ENCODE measurements at regions not wholly inside any gene's neighbourhood (a gene's known extent, or its start where the extent isn't known, plus 50 kb on each side); places are given as distances from the start of the nearest gene placed in this dataset.
A peak's percentile ranks its signal among the peaks of the same experiment; 100 is the strongest.

- ATAC-seq (no peak), DNase-seq (no peak)
- intact Hi-C loops (cut with DNase I, micrococcal nuclease): loop anchor here in 1 of 2 donors (10.0 kb wide), 1 partner anchor 274 kb away; no protein-coding TSS in a partner anchor
These were observed 143.4 kb upstream of the HS3ST2 start for GRCh38 chr16:22670551-22671041.

- intact Hi-C loops (cut with DNase I, micrococcal nuclease): loop anchor here in 1 of 2 donors (10.0 kb wide), 1 partner anchor 273 kb away; no protein-coding TSS in a partner anchor
- ATAC-seq: no peak
These were observed 142.5 kb upstream of the HS3ST2 start for GRCh38 chr16:22671301-22672076.

GRCh38 chr16:22672830-22673210 is 141.1 kb upstream of the HS3ST2 start:
- DNase-seq: no peak
- intact Hi-C loops (cut with DNase I, micrococcal nuclease): loop anchor here in 1 of 2 donors (10.0 kb wide), 1 partner anchor 272 kb away; no protein-coding TSS in a partner anchor
- no peak for ATAC-seq

More at GRCh38 chr16:22671301-22672076, 142.5 kb upstream of the HS3ST2 start:
- no peak for DNase-seq

- intact Hi-C loops (cut with DNase I, micrococcal nuclease): loop anchor here in 1 of 2 donors (10.0 kb wide), 1 partner anchor 271 kb away; no protein-coding TSS in a partner anchor
- ATAC-seq (no peak), DNase-seq (no peak)
These were observed 140.5 kb upstream of the HS3ST2 start for GRCh38 chr16:22673421-22673831.

- ATAC-seq (no peak), DNase-seq (no peak)
- intact Hi-C loops (cut with DNase I, micrococcal nuclease): loop anchor here in 1 of 2 donors (10.0 kb wide), 1 partner anchor 270 kb away; no protein-coding TSS in a partner anchor
These were observed 139.2 kb upstream of the HS3ST2 start for GRCh38 chr16:22674832-22675191.

GRCh38 chr16:22675745-22676540 is 138.0 kb upstream of the HS3ST2 start:
- intact Hi-C loops (cut with DNase I, micrococcal nuclease): loop anchor here in 1 of 2 donors (10.0 kb wide), 1 partner anchor 269 kb away; no protein-coding TSS in a partner anchor
- DNase-seq (no peak), ATAC-seq (no peak)

- intact Hi-C loops (cut with DNase I, micrococcal nuclease): loop anchor here in 1 of 2 donors (10.0 kb wide), 1 partner anchor 268 kb away; no protein-coding TSS in a partner anchor
- ATAC-seq (no peak), DNase-seq (no peak)
These were observed 136.7 kb upstream of the HS3ST2 start for GRCh38 chr16:22677024-22677830.

- no peak for ATAC-seq
- no peak for DNase-seq
- intact Hi-C loops (cut with DNase I, micrococcal nuclease): loop anchor here in 1 of 2 donors (10.0 kb wide), 1 partner anchor 266 kb away; no protein-coding TSS in a partner anchor
These were observed 135.7 kb upstream of the HS3ST2 start for GRCh38 chr16:22678311-22678710.

- intact Hi-C loops (cut with DNase I, micrococcal nuclease): no loop called here
- ATAC-seq: no peak
- DNase-seq: no peak
These were observed 132.2 kb upstream of the HS3ST2 start for GRCh38 chr16:22681554-22682291.

GRCh38 chr16:22683258-22683657 is 130.7 kb upstream of the HS3ST2 start:
- DNase-seq: no peak
- intact Hi-C loops (cut with DNase I, micrococcal nuclease): no loop called here
- no peak for ATAC-seq

- DNase-seq: no peak
- intact Hi-C loops (cut with DNase I, micrococcal nuclease): no loop called here
- no peak for ATAC-seq
These were observed 130.0 kb upstream of the HS3ST2 start for GRCh38 chr16:22683730-22684573.

GRCh38 chr16:22684574-22685458 is 129.1 kb upstream of the HS3ST2 start:
- DNase-seq: no peak
- intact Hi-C loops (cut with DNase I, micrococcal nuclease): no loop called here
- peak; percentile 77 for ATAC-seq

GRCh38 chr16:22685459-22685830 is 128.5 kb upstream of the HS3ST2 start:
- DNase-seq: peak in 1 of 2 donors; percentile 76
- intact Hi-C loops (cut with DNase I, micrococcal nuclease): no loop called here
- peak; percentile 19 for ATAC-seq

GRCh38 chr16:22687031-22687530 is 126.9 kb upstream of the HS3ST2 start:
- intact Hi-C loops (cut with DNase I, micrococcal nuclease): no loop called here

GRCh38 chr16:22688463-22688862 is 125.5 kb upstream of the HS3ST2 start:
- ATAC-seq: no peak
- DNase-seq: no peak
- intact Hi-C loops (cut with DNase I, micrococcal nuclease): no loop called here

More at GRCh38 chr16:22687031-22687530, 126.9 kb upstream of the HS3ST2 start:
- no peak for DNase-seq
- ATAC-seq: no peak

GRCh38 chr16:22688930-22689329 is 125.0 kb upstream of the HS3ST2 start:
- ATAC-seq: no peak
- DNase-seq: no peak
- intact Hi-C loops (cut with DNase I, micrococcal nuclease): no loop called here
